Stimulated activated CD4-positive, alpha-beta T cell treated with anti-CD3 and anti-CD28 coated beads, Interleukin-2, amount 100 ng/mL, for 24 hours (primary cell): ENCODE measurements at regions not wholly inside any gene's neighbourhood (a gene's known extent, or its start where the extent isn't known, plus 50 kb on each side); places are given as distances from the start of the nearest gene placed in this dataset.

Source experiments
- DNase-seq, 2 donors: peaks; one replicate each; pipeline ENCODE4 v3.0.0-alpha.2; 2020

DNA sequence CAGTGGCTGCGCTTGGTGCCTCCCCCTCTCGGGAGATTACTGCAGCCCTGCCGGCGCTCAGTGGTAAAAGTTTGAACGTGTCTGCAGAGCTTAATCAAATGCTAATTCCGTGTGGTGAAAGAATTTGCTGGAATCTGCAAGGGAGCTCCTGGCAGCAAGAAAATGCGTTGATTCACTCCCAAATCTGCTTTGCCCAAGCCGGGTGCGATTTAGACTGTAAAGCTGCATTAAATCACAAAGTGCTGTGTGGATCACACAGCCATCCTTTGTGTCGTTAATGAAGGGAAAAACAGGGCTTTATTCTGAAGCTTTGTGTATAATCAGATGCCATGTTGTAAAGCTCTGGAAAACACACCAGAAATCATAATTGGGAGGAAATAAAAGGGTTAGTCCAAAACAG lies 444.1 kb downstream of the BCOR start:
- no peak for DNase-seq

GRCh38 chrX:39654183-39654925 lies 443.4 kb downstream of the BCOR start:
- no peak for DNase-seq

DNA sequence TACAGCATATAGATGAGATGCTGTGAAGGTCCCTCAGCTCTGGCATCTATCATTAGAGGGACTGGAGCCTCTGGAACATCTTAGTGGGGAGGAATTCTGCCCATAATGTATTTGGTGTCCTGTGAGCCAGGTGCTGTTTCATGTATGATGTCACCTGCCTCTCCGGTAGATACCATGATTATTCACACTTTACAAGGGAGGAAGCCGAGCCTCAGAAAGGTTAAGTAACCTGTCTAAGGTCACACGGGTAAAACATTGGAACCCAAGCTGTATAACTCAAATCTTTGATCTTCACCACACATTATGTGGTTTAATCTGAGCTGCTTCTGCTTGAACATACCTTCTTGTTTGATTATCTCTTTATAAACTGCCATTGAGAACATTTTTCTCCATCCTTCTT lies 442.8 kb downstream of the BCOR start:
- no peak for DNase-seq

DNA sequence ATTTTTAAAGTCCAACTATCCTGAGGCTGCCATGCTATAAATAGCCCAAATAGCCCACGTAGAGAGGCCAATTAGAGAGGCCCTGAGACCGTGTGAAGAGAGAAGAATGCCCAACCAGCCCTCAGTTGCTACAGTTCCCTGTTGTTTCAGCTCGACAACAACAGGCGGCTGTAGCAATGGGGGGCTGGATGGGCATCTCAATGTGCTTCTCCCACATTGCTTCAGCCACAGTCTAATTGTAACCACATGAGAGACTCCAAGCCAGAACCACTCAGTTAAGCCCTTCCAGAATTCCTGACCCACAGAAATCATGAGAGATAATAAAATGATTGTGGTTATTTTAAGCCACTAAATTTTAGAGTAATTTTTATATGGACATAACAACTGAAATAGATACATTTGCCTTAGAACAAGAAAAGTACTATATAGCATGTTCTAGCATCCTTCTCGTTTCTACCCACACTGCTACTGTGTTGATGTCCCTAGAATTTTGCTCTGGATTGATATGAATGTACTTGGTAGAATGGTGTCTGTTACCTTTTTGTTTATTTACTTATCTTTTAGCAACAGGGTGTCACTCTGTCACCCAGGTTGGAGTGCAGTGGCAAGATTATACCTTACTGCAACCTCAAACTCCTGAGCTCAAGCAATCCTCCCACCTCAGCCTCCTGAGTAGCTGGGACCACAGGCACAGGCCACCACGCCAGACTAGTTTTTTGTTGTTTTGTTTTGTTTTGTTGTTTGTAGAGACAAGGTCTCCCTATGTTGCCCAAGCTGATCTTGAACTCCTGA lies 436.4 kb downstream of the BCOR start:
- DNase-seq = no peak

DNA sequence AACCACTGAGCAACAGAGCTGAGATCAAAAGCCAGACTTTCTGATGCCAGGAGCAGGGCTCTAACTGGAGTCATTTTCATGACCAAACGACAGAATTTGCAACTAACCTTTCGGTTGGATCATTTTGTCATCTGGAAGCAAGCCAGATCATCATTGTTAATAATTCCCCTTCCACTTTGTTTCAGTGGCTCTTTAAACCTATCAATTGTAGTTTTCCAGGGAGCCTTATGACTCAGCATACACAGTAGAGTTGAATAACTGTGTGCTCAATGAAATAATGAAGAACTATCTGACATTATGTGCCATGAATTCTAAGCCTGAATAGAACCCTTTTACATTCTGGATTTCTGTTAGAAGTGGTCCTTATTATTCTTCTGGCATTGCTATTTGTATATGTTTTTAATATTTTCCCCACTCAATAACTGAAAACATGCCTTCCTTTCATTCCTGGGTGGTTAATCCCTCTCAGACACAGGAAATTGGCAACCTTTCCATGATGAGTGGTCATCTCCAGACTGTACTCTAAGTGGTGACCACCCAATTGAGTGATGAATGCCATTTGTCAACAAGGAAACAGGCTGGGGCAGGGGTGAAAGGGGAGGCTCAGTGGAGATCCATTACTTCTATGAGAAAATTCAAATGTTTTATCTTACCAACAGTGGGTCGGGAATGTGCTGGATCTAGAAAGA lies 431.8 kb downstream of the BCOR start:
- DNase-seq = no peak

GRCh38 chrX:39667191-39667590 lies 430.6 kb downstream of the BCOR start:
- no peak for DNase-seq

DNA sequence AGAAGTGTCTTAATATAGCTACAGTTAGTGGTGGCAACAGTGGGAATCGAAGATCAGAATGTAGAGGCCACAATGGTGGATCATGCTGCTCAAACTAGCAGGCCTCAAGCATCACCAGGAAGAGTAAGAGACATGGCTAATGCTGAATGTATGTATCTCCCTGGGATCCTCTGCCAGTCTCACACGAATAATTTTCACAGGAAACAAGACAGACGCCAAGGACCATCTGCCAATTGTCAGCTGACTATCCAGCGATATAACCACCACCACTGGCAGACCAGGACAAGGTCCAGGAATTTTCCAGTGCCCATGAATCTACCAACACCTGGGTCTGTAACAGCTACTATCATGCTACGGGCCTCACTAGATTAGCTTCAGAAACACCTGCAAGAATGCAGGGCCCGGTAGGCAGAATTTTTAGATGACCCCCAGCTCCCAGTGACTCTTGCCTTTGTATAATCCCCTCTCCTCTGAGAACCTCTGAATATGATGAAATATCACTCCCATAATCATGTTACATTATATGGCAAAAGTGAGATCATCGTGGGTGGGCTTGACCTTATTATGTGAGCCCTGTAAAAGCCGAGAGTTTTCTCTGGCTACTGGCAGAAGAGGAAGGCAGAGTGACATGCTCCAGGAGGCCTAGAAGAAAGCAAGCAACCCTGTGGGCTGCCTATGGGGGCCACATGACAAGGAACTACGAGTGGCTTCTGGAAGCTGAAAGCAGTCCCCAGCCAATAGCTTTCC lies 429.8 kb downstream of the BCOR start:
- no peak for DNase-seq

DNA sequence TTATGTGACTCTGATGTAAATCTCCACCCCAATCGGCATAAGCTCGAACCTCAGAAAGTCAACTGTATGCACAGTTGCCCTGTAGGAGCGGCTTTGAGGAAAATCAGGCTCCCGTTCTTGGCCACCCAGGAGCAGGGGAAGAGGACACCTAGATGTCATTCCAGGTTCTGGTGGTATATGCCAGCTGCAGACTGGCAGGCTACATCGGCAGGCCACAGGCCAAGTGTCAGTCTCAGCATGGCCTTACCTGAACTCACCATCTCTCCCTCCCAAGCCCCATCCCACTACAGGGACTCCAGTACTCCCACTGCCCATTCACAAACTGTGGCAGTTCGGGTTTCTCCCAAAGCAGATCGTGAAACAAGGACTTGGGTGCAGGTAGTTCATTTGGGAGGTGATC lies 428.1 kb downstream of the BCOR start:
- DNase-seq = no peak

DNA sequence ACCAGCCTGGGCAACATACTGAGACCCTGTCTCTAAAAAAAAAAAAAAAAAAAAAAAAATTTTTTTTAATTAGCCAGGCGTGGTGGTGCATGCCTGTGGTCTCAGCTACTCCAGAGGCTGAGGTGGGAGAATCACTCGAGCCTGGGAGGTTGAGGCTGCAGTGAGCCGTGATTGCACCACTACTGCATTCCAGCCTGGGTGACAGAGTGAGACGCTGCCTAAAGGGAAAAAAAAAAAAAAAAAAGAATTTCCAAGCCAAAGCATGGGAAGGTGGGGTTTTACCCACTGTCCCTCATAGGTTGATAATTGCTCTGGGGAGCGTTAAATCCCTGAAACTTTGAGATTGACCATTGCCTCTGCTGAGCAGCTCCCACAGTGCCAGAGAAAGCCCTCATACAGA lies 427.5 kb downstream of the BCOR start:
- DNase-seq = no peak

DNA sequence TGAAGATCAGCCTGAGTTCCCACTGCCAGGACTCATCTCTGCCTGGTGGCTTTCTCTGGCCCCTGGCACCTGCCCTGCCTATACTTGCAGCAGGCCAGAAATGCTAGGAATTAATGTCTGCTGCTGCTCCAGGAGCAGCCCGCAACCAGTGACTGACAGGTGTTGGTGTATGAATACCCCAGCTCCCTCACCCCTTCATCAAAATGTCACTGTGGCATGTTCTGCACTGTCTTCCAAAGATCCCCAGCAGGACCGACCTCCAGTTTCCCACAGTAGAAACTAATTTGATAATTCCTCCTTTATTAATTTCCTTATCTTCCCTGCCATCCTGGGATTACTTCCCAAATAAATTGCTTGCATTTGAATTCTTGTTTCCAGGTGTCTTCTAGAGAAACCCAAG lies 425.4 kb downstream of the BCOR start:
- DNase-seq = no peak

GRCh38 chrX:39674490-39675161 lies 423.1 kb downstream of the BCOR start:
- no peak for DNase-seq

DNA sequence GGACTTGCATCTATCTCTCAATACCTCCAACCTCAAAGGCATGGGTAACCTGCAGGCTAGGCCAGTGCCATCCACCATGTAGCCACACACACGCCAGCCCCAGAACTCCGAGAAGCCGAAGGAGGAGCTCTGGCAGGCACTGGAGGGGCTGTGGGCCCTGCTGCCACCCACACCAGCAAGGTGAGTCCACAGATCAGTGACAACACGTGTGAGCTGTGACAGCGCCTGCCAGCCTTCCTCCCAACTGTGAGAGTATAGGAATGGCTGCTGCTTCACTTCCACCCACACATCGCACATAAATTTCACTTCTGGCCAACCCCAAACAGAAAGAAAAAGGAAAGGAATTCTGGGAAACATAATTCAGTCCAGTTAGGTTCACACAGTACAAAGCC lies 422.6 kb downstream of the BCOR start:
- DNase-seq = no peak

- no peak for DNase-seq
Measured at GRCh38 chrX:39675619-39676018, 422.1 kb downstream of the BCOR start.

DNA sequence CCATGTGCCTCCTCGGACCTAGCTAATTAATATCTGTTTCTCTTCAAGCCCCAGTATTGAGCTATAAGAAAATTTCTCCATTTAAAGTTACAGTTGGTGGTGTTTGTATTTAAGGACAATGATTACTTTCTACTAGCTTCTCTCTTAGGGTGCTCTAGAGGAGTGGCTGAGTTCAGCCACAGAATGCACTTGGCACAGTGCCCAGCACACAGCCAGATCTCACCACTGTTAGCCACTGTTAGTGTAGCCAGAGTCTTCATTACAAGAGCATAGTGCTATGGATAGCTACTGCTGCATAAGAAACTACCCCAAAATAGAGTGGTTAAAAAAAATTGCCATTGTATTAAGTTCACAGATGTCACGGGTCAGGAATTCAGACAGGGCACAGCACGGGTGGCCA lies 421.3 kb downstream of the BCOR start:
- DNase-seq = no peak

DNA sequence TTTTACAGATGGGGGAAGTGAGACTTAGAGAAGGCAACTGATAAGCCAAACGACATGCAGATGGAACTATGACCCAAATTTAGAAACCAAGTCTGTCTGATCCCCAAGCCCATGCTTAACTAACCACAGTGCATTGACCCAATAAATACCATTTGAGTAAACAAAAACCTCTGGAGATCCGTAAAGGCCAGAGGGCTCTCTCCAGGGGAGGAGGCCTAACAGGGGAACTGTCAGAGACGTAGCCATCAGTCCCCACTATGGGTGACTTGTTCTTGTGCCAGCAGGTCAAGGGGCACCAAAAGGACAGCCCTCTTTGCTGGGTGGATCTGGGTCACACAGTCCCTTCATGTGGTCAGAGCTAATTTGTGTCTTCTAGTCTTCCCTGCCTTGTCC lies 420.2 kb downstream of the BCOR start:
- no peak for DNase-seq

DNA sequence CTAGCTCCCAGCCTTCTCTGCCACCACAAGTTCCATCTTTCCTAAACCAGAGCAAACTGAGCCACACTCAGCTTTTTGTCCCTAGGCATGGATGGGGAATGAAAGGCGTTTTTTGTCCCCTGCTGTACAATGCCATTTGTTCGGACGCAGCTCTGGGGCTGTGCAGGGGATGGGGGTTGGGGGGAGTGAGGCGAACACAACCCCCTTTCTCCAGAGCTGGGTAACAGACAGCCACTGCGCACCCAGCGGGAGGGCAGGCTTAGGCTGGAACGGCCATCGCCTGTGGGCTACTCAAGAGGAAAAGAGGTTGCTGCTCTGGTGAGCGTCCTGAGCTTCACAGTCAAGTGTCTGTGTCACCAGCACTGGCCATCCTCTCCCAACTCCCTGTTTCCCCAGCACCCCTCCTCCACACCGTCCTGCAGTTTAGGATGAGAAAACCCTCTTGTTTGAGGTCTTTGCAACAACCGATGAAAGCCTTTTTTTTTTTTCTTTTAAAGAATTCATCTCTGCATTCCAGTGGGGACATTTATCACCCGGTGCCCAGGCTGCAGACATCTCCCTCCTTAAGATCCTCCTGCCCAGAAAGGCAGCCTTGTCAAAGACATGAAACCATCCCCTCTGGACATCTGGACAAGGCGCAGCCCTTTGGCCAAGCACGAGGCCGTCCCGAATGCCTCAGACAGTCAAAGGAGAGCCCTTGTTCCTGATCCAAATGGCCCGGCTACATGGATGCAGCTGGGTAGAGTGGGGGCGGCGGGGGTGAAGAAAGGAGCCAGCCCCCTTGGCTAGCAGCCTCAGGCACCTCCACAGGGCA lies 419.6 kb downstream of the BCOR start:
- no peak for DNase-seq

- no peak for DNase-seq
Measured at GRCh38 chrX:39678914-39679313, 418.8 kb downstream of the BCOR start.

GRCh38 chrX:39679497-39680157 lies 418.1 kb downstream of the BCOR start:
- DNase-seq = no peak

GRCh38 chrX:39681885-39682284 lies 415.9 kb downstream of the BCOR start:
- DNase-seq = no peak

DNA sequence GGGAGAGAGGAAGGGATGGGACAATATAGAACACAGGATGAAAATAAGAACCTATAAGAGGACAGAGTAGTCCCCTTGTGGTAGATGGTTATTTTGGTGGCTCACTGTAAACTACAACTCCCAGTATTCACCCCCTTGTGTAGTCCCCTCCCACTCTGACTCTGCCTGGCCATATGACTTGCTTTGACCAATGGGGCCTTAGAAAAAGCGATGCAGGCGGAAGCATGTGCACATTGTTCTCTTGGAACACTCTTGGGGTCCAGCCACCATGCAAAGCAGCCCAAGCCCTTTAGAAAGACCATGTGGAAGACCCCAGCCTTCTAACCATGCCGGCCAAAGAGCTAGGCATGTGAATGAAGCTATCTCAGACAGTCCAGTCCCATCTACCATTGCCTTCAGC lies 415.0 kb downstream of the BCOR start:
- no peak for DNase-seq

- no peak for DNase-seq
Measured at GRCh38 chrX:39688219-39688575, 409.6 kb downstream of the BCOR start.
